Hepatocyte (in vitro differentiated cells): ENCODE measurements at regions not wholly inside any gene's neighbourhood (a gene's known extent, or its start where the extent isn't known, plus 50 kb on each side); places are given as distances from the start of the nearest gene placed in this dataset.
"Not testable (repeated sequence)": the region's sequence is repeated elsewhere in the genome, so short reads cannot be mapped to it uniquely, and the experiment has no call there.

Source experiments
- DNase-seq: peaks from one replicate; pipeline ENCODE4 v3.0.0-alpha.2; 2016; ENCODE audit warnings: low spot score
- H2AFZ ChIP-seq: fragments of 200-600 bp; sonication (generic); 2 replicates; pipeline ENCODE4 v1.6.0; 2016; ENCODE audit warnings: antibody characterized with exemption, mild to moderate bottlenecking
- H3K27ac ChIP-seq: fragments of 200-600 bp; sonication (generic); 2 replicates; pipeline ENCODE4 v1.5.1; 2016; ENCODE audit warnings: mild to moderate bottlenecking
- H3K27me3 ChIP-seq: fragments of 200-600 bp; sonication (generic); 2 replicates; pipeline ENCODE4 v1.6.1; 2016
- H3K36me3 ChIP-seq: fragments of 200-600 bp; sonication (generic); replicated peaks from 2 replicates; pipeline ENCODE4 v1.5.1; 2016; ENCODE audit warnings: low read depth; ENCODE audit not compliant: insufficient read depth
- H3K4me1 ChIP-seq: fragments of 200-600 bp; sonication (generic); 2 replicates; pipeline ENCODE4 v1.5.1; 2016; ENCODE audit warnings: mild to moderate bottlenecking, moderate library complexity; ENCODE audit not compliant: insufficient read depth
- H3K4me2 ChIP-seq: fragments of 200-600 bp; sonication (generic); 2 replicates; pipeline ENCODE4 v1.6.0; 2016
- H3K4me3 ChIP-seq: fragments of 200-600 bp; sonication (generic); 2 replicates; pipeline ENCODE4 v1.5.1; 2016; ENCODE audit warnings: mild to moderate bottlenecking
- H3K79me2 ChIP-seq: fragments of 200-600 bp; sonication (generic); 2 replicates; pipeline ENCODE4 v1.6.0; 2017; ENCODE audit warnings: mild to moderate bottlenecking
- H3K9me2 ChIP-seq: fragments of 200-600 bp; sonication (generic); replicated peaks from 2 replicates; pipeline ENCODE4 v1.6.0; 2017; ENCODE audit warnings: mild to moderate bottlenecking; ENCODE audit not compliant: insufficient read depth
- H3K9me3 ChIP-seq: fragments of 200-600 bp; sonication (generic); 2 replicates; pipeline ENCODE4 v1.5.1; 2016; ENCODE audit warnings: low read depth, mild to moderate bottlenecking
- H4K20me1 ChIP-seq: fragments of 200-600 bp; sonication (generic); 2 replicates; pipeline ENCODE4 v1.6.0; 2016; ENCODE audit warnings: mild to moderate bottlenecking; ENCODE audit not compliant: insufficient read depth, poor library complexity, severe bottlenecking
- EZH2 ChIP-seq: fragments of 200-600 bp; sonication (generic); IDR thresholded peaks from 2 replicates; pipeline ENCODE4 v1.6.1; 2016; ENCODE audit warnings: antibody characterized with exemption, mild to moderate bottlenecking, borderline replicate concordance
- EZH2phosphoT487 ChIP-seq: fragments of 200-600 bp; sonication (generic); IDR thresholded peaks from one replicate; pipeline ENCODE4 v1.6.1; 2018; ENCODE audit warnings: antibody characterized with exemption, mild to moderate bottlenecking, low read depth, moderate library complexity; ENCODE audit not compliant: unreplicated experiment, severe bottlenecking
- WGBS: methylation state at CpG from one replicate; pipeline ENCODE4 v1.1.6; 2016; ENCODE audit warnings: low lambda C conversion rate; ENCODE audit errors: missing lambda C conversion rate; 5-methylcytosine and 5-hydroxymethylcytosine counted together
- TF ChIP-seq, protein P1 (sequence below): fragments of 200-600 bp; sonication (generic); IDR thresholded peaks from 2 replicates; pipeline ENCODE4 v1.5.1; 2016; ENCODE audit warnings: antibody characterized with exemption, mild to moderate bottlenecking; ENCODE audit not compliant: poor library complexity

- no peaks in the 10 kb centered on the region for H3K27me3 ChIP-seq
- WGBS = 90% methylated on average over 13 of the region's 23 CpGs
- no peak overlapping the region for H3K4me2 ChIP-seq
- H2AFZ ChIP-seq = no peak overlapping the region
- TF ChIP-seq, protein P1, sequence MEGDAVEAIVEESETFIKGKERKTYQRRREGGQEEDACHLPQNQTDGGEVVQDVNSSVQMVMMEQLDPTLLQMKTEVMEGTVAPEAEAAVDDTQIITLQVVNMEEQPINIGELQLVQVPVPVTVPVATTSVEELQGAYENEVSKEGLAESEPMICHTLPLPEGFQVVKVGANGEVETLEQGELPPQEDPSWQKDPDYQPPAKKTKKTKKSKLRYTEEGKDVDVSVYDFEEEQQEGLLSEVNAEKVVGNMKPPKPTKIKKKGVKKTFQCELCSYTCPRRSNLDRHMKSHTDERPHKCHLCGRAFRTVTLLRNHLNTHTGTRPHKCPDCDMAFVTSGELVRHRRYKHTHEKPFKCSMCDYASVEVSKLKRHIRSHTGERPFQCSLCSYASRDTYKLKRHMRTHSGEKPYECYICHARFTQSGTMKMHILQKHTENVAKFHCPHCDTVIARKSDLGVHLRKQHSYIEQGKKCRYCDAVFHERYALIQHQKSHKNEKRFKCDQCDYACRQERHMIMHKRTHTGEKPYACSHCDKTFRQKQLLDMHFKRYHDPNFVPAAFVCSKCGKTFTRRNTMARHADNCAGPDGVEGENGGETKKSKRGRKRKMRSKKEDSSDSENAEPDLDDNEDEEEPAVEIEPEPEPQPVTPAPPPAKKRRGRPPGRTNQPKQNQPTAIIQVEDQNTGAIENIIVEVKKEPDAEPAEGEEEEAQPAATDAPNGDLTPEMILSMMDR = no peak
- no peak overlapping the region for H3K4me3 ChIP-seq
- H3K36me3 ChIP-seq = no peaks in the 10 kb centered on the region
- H3K4me1 ChIP-seq = no peaks in the 10 kb centered on the region
- no peaks in the 10 kb centered on the region for H3K9me3 ChIP-seq
- no peaks in the 10 kb centered on the region for H3K79me2 ChIP-seq
- H4K20me1 ChIP-seq = no peaks in the 10 kb centered on the region
- no peak overlapping the region for H3K27ac ChIP-seq
- DNase-seq = no peak
- H3K9me2 ChIP-seq = no peaks in the 10 kb centered on the region
These were observed 1937.7 kb upstream of the DEFB115 start for GRCh38 chr20:29319725-29320124.

DNA sequence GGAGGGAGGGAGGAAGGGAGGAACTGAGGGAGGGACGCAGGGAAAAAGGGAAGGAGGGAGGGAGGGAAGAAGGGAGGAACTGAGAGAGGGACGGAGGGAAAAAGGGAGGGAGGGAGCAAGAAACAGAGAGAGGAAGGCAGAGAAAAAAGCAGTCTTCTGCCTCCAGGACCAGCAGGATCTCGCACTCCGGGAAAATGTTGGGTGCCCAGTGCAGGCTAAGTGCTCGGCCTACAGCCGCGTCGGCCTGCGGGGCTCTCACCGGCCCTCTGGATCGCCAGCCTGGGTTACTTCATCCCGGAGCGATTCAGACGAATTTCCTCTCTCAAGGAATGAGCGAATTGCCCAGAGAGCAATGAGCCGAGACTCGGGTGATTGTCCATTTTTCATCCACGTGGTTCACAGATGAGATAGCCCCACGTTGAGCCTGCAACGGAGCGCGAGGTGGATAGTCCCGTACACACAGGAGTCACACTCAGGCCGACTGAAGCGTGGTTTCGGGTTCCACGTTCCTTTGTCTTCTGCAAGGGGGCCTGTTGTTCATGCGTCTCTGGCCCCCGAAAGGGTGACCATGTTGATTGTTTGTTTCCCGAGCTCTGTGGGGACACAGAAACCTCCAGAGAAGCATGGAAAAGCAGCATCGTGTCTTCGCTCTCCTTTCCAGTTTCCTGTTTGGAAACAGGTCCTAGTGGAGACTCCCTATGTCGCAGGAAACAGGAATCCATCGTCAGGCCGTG is 1937.1 kb upstream of the DEFB115 start:
- not testable (repeated sequence) for H3K27me3 ChIP-seq, H3K4me1 ChIP-seq, H3K4me2 ChIP-seq, H3K36me3 ChIP-seq, H3K79me2 ChIP-seq, H3K9me3 ChIP-seq, H3K9me2 ChIP-seq, H3K27ac ChIP-seq, H3K4me3 ChIP-seq, H4K20me1 ChIP-seq, H2AFZ ChIP-seq, DNase-seq
- 70% methylated on average over 31 of the region's 35 CpGs for WGBS

- not testable (repeated sequence) for H3K9me2 ChIP-seq, H3K27ac ChIP-seq, H3K27me3 ChIP-seq, H3K9me3 ChIP-seq, H3K4me1 ChIP-seq, DNase-seq, H3K4me3 ChIP-seq, H2AFZ ChIP-seq, H3K36me3 ChIP-seq, H3K4me2 ChIP-seq, H3K79me2 ChIP-seq, H4K20me1 ChIP-seq
- 76% methylated on average over 37 of the region's 37 CpGs for WGBS
These were observed 1933.6 kb upstream of the DEFB115 start for GRCh38 chr20:29323631-29324515.

- H3K9me3 ChIP-seq, H2AFZ ChIP-seq, H3K4me2 ChIP-seq, H3K79me2 ChIP-seq, H3K9me2 ChIP-seq, DNase-seq, H3K4me1 ChIP-seq, H4K20me1 ChIP-seq, H3K27me3 ChIP-seq, H3K4me3 ChIP-seq, H3K36me3 ChIP-seq, H3K27ac ChIP-seq: not testable (repeated sequence)
- WGBS = 82% methylated on average over 25 of the region's 34 CpGs
These were observed 1932.8 kb upstream of the DEFB115 start for GRCh38 chr20:29324516-29325303.

DNA sequence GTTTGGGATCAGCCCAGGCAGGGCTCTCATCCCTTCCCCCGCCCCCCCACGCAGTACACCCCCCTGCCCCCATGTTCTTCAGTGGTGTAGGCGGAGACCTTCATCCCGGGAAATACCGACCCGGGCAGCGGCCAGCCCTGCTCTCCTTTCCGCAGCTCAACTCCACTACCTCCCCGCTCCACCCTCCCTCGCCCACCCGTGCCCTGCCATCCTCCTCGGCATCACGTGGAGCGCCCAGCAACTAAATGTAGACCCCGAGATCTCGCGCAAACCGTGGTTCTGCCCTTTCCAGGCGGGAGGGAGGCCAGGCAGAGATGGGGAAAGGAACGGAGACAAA is 1932.2 kb upstream of the DEFB115 start:
- Histone ChIP-seq H3K36me3 (no peaks in the 10 kb centered on the region), H3K4me1 (no peaks in the 10 kb centered on the region), H2AFZ (no peak overlapping the region), H3K4me3 (no peak overlapping the region), H3K79me2 (no peaks in the 10 kb centered on the region), H4K20me1 (no peaks in the 10 kb centered on the region), H3K9me2 (no peaks in the 10 kb centered on the region), H3K27ac (no peak overlapping the region), H3K27me3 (no peaks in the 10 kb centered on the region), H3K4me2 (no peak overlapping the region), H3K9me3 (no peaks in the 10 kb centered on the region)
- 73% methylated on average over 18 of the region's 20 CpGs for WGBS
- no peak for DNase-seq
- no peak for TF ChIP-seq EZH2phosphoT487
- no peak for TF ChIP-seq EZH2

DNA sequence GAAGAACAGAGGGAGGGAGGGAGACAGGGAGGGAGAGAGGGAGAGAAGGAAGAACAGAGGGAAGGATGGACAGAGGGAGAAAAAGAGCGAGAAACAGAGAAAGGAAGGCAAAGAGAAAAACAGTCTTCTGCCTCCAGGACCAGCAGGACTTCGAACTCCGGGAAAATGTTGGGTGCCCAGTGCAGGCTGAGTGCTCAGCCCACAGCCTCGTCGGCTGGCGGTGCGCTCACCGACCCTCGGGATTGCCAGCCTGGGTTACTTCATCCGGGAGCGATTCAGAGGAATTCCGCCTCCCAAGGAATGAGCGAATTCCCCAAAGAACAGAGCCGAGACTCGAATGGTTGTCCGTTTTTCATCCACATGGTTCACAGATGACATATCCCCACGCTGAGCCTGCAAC is 1931.7 kb upstream of the DEFB115 start:
- H4K20me1 ChIP-seq, H2AFZ ChIP-seq, H3K27ac ChIP-seq, H3K9me3 ChIP-seq, H3K9me2 ChIP-seq, H3K79me2 ChIP-seq, H3K4me3 ChIP-seq, H3K36me3 ChIP-seq, H3K4me2 ChIP-seq, H3K27me3 ChIP-seq, H3K4me1 ChIP-seq, DNase-seq: not testable (repeated sequence)
- 80% methylated on average over 14 of the region's 17 CpGs for WGBS
